ENCODE measurements at regions not wholly inside any gene's neighbourhood (a gene's known extent, or its start where the extent isn't known, plus 50 kb on each side); places are given as distances from the start of the nearest gene placed in this dataset.

- TF ChIP-seq CTCF (IDR thresholded peaks at IDR 0.05; ENCODE audit: low read depth, low read length, poor library complexity, severe bottlenecking) (no peak), EZH2phosphoT487 (IDR thresholded peaks at IDR 0.05; ENCODE audit: borderline replicate concordance, low read length) (no peak)
These were observed 85.5 kb upstream of the CNKSR3 start for GRCh38 chr6:154596009-154596408.
